H1 (cell line): ENCODE measurements at regions not wholly inside any gene's neighbourhood (a gene's known extent, or its start where the extent isn't known, plus 50 kb on each side); places are given as distances from the start of the nearest gene placed in this dataset.

ENCODE experiments used
- CHD7 ChIP-seq: fragments of 300-600 bp; sonication (generic); IDR thresholded peaks from 2 replicates; pipeline ENCODE4 v1.7.1; 2012; ENCODE audit warnings: low read length, moderate library complexity, mild to moderate bottlenecking, inconsistent platforms; ENCODE audit not compliant: insufficient replicate concordance
- JUND ChIP-seq: IDR thresholded peaks from 2 replicates; pipeline ENCODE4 v1.6.1; 2011; ENCODE audit warnings: mild to moderate bottlenecking, improper control_type of control experiment, low read length
- TAF7 ChIP-seq: optimal IDR thresholded peaks from 2 replicates; pipeline ENCODE3; 2011; ENCODE audit warnings: low read depth, mild to moderate bottlenecking, inconsistent platforms, low read length, moderate library complexity, borderline replicate concordance

- TF ChIP-seq CHD7 = no peak
- TF ChIP-seq TAF7 = no peak
- no peak for TF ChIP-seq JUND
Measured at GRCh38 chr2:150599889-150600288, 112.4 kb upstream of the RND3 start (continued).
